ENCODE measurements at regions not wholly inside any gene's neighbourhood (a gene's known extent, or its start where the extent isn't known, plus 50 kb on each side); places are given as distances from the start of the nearest gene placed in this dataset.

DNA sequence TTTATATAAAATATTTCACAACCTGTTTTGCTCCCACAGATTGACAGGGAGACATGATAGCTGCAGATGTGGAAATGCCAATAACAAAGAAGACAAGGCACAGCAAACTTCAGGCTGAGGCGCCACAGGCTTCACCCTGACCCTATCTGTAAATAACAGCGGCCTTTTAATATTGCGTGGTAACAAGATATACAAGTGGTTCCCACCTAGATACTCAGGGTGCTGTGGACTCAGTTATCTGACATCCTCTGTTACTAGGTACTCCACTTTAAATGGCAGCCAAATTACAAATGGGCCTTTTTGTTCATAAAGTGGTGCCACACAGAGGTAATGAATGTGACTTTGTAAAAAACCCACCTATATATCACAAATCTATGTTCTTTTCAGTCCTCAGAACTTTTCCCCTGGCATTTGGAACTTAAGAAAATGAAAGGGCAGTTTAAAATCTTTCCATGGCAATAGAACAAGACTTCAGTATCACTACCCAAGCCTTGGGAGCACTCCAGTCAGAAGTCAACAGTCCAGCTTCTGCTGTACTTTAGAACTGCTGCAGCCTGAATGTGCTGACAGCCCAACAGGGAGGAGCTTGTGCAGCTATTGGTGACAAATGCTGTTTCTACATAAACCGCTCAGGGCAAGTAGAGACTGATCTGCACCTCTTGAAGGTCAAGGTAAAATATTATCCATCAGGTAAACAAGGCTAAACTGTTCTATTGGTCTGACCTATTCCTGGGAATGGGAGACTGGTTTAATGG is 86.2 kb upstream of the DCD start:
- no peak overlapping the region for H3K27ac ChIP-seq (ENCODE audit: low read depth, low read length)
- H3K36me3 Mint-ChIP-seq (ENCODE audit: low read depth, unreplicated experiment) = no peaks in the 10 kb centered on the region
- TF ChIP-seq EZH2 (IDR thresholded peaks at IDR 0.05; ENCODE audit: insufficient read depth, low read length) (no peak), CTCF (IDR thresholded peaks at IDR 0.05; ENCODE audit: insufficient read depth, low read depth, low read length) (no peak)
- no peaks in the 10 kb centered on the region for H3K4me1 ChIP-seq (ENCODE audit: insufficient read depth, low read length)
- H3K27me3 ChIP-seq (ENCODE audit: insufficient read depth, low read length) = no peaks in the 10 kb centered on the region
- H3K9me3 ChIP-seq (ENCODE audit: insufficient read depth, low read depth, low read length) = no peaks in the 10 kb centered on the region
- H3K4me1 Mint-ChIP-seq (ENCODE audit: low read depth, unreplicated experiment) = no peaks in the 10 kb centered on the region
- no peaks in the 10 kb centered on the region for H3K79me2 ChIP-seq (ENCODE audit: insufficient read depth, low read length)
- FAIRE-seq = no peak
- H3K27me3 Mint-ChIP-seq (ENCODE audit: low read depth, unreplicated experiment) = no peaks in the 10 kb centered on the region
- no peaks in the 10 kb centered on the region for H4K20me1 ChIP-seq (ENCODE audit: insufficient read depth, low read length)
- H3K4me3 ChIP-seq (ENCODE audit: insufficient read depth, low read depth, low read length) = no peak overlapping the region
- H3K36me3 ChIP-seq (ENCODE audit: insufficient read depth, low read length) = no peaks in the 10 kb centered on the region
- H3K4me2 ChIP-seq (ENCODE audit: low read length) = no peak overlapping the region
- no peak overlapping the region for H3K9ac ChIP-seq (ENCODE audit: low read length)
- no peak overlapping the region for H2AFZ ChIP-seq (ENCODE audit: low read depth, low read length)
- H3K4me3 Mint-ChIP-seq (ENCODE audit: unreplicated experiment) = no peak overlapping the region
- H3K27ac Mint-ChIP-seq (ENCODE audit: unreplicated experiment) = no peak overlapping the region
- H3K9me3 Mint-ChIP-seq (ENCODE audit: unreplicated experiment) = no peaks in the 10 kb centered on the region
- no peak for DNase-seq (ENCODE audit: low read depth)

DNA sequence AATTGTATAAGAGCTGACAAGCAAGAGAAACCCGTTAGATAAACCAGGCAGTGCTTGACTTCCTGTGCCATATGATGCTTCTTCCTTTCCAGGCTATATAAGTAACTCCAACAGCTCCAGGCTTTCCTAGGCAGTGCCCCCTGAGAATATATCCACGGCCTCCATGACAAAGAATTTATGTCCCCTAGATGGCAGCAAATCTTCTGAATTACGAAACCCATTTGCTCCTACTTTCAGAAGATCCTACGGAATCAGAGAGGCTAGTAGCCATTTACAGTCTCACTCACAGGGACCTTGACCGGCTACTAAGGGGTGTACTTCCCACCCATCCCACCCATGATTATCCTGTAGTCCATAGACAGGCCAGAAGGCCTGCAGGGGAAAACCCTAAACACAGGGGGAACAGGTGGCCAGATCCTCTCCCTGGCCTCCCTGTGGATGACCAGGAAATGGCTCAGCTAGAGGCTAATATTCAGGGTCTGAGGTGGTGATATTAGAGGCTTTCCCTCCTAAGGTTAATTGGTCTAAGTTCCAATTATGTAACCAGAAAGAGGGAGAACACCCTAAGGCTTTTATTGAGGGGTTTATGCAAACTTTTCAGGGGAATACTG is 77.2 kb upstream of the DCD start:
- Histone ChIP-seq H3K9me3 (ENCODE audit: insufficient read depth, low read depth, low read length) (no peaks in the 10 kb centered on the region), H3K4me1 (ENCODE audit: insufficient read depth, low read length) (no peaks in the 10 kb centered on the region), H4K20me1 (ENCODE audit: insufficient read depth, low read length) (no peaks in the 10 kb centered on the region), H3K9ac (ENCODE audit: low read length) (no peak overlapping the region), H3K4me3 (ENCODE audit: insufficient read depth, low read depth, low read length) (no peak overlapping the region), H3K27ac (ENCODE audit: low read depth, low read length) (no peak overlapping the region), H3K27me3 (ENCODE audit: insufficient read depth, low read length) (no peaks in the 10 kb centered on the region), H3K4me2 (ENCODE audit: low read length) (no peak overlapping the region), H3K79me2 (ENCODE audit: insufficient read depth, low read length) (no peaks in the 10 kb centered on the region), H2AFZ (ENCODE audit: low read depth, low read length) (no peak overlapping the region), H3K36me3 (ENCODE audit: insufficient read depth, low read length) (no peaks in the 10 kb centered on the region)
- DNase-seq (ENCODE audit: low read depth) (no peak), FAIRE-seq (no peak)
- no peaks in the 10 kb centered on the region for H3K4me1 Mint-ChIP-seq (ENCODE audit: low read depth, unreplicated experiment)
- TF ChIP-seq EZH2 (IDR thresholded peaks at IDR 0.05; ENCODE audit: insufficient read depth, low read length) = no peak
- TF ChIP-seq CTCF (IDR thresholded peaks at IDR 0.05; ENCODE audit: insufficient read depth, low read depth, low read length) = peak; percentile 17
- no peaks in the 10 kb centered on the region for H3K27me3 Mint-ChIP-seq (ENCODE audit: low read depth, unreplicated experiment)
- H3K9me3 Mint-ChIP-seq (ENCODE audit: unreplicated experiment) = no peaks in the 10 kb centered on the region
- H3K36me3 Mint-ChIP-seq (ENCODE audit: low read depth, unreplicated experiment) = no peaks in the 10 kb centered on the region
- H3K4me3 Mint-ChIP-seq (ENCODE audit: unreplicated experiment) = no peak overlapping the region
- no peak overlapping the region for H3K27ac Mint-ChIP-seq (ENCODE audit: unreplicated experiment)
